SK-N-SH treated with all-trans-retinoic acid at 6 μM for 48 hours (cell line): ENCODE measurements at regions not wholly inside any gene's neighbourhood (a gene's known extent, or its start where the extent isn't known, plus 50 kb on each side); places are given as distances from the start of the nearest gene placed in this dataset.

Source experiments
- BACH2 ChIP-seq: fragments of 250-450 bp; sonication (Bioruptor Pico); IDR thresholded peaks from 2 replicates; pipeline ENCODE4 v1.9.0; 2021; ENCODE audit warnings: mild to moderate bottlenecking, borderline replicate concordance
- CSRNP3 ChIP-seq: fragments of 250-450 bp; sonication (Bioruptor Pico); IDR thresholded peaks from 2 replicates; pipeline ENCODE4 v1.5.1; 2021; ENCODE audit warnings: mild to moderate bottlenecking, moderate library complexity
- ISL1 ChIP-seq: fragments of 250-450 bp; sonication (Bioruptor Pico); IDR thresholded peaks from 2 replicates; pipeline ENCODE4 v2.1.2; 2022; ENCODE audit warnings: mild to moderate bottlenecking, moderate library complexity
- RARB ChIP-seq: fragments of 250-450 bp; sonication (Bioruptor Pico); IDR thresholded peaks from 2 replicates; pipeline ENCODE4 v1.8.0; 2021; ENCODE audit warnings: mild to moderate bottlenecking, moderate library complexity
- TSHZ2 ChIP-seq: fragments of 250-450 bp; sonication (Bioruptor Pico); IDR thresholded peaks from 2 replicates; pipeline ENCODE4 v1.5.0; 2020; ENCODE audit warnings: mild to moderate bottlenecking, moderate library complexity
- TF ChIP-seq, protein P1 (sequence below): fragments of 250-450 bp; sonication (Bioruptor Pico); IDR thresholded peaks from 2 replicates; pipeline ENCODE4 v1.5.1; 2020; ENCODE audit warnings: low read depth, mild to moderate bottlenecking, moderate library complexity

GRCh38 chr10:6669269-6669859 is 89.3 kb upstream of the PRKCQ start:
- TF ChIP-seq, protein P1, sequence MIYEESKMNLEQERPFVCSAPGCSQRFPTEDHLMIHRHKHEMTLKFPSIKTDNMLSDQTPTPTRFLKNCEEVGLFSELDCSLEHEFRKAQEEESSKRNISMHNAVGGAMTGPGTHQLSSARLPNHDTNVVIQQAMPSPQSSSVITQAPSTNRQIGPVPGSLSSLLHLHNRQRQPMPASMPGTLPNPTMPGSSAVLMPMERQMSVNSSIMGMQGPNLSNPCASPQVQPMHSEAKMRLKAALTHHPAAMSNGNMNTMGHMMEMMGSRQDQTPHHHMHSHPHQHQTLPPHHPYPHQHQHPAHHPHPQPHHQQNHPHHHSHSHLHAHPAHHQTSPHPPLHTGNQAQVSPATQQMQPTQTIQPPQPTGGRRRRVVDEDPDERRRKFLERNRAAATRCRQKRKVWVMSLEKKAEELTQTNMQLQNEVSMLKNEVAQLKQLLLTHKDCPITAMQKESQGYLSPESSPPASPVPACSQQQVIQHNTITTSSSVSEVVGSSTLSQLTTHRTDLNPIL (CRISPR knock-in tag), result no peak
- TF ChIP-seq ISL1 (CRISPR knock-in tag), result no peak
- TF ChIP-seq BACH2 (CRISPR knock-in tag), result no peak
- no peak for TF ChIP-seq TSHZ2 (CRISPR knock-in tag)
- no peak for TF ChIP-seq CSRNP3 (CRISPR knock-in tag)
- no peak for TF ChIP-seq RARB (CRISPR knock-in tag)
